ENCODE measurements at regions not wholly inside any gene's neighbourhood (a gene's known extent, or its start where the extent isn't known, plus 50 kb on each side); places are given as distances from the start of the nearest gene placed in this dataset.
"Not testable (repeated sequence)": the region's sequence is repeated elsewhere in the genome, so short reads cannot be mapped to it uniquely, and the experiment has no call there.

- H3K4me3 ChIP-seq (ENCODE audit: low read depth, low read length): no peak overlapping the region
- no peak for TF ChIP-seq CTCF (IDR thresholded peaks at IDR 0.05; ENCODE audit: low read depth, low read length, missing control alignments)
- no peak for DNase-seq (ENCODE audit: low read depth)
These were observed 287.2 kb downstream of the QKI start for GRCh38 chr6:163701762-163702161.

GRCh38 chr6:163698086-163698485 lies 283.6 kb downstream of the QKI start:
- H3K4me3 ChIP-seq (ENCODE audit: low read depth, low read length): no peak overlapping the region
- TF ChIP-seq CTCF (IDR thresholded peaks at IDR 0.05; ENCODE audit: low read depth, low read length, missing control alignments): no peak
- no peak for DNase-seq (ENCODE audit: low read depth)

GRCh38 chr6:163696311-163696710 lies 281.8 kb downstream of the QKI start:
- not testable (repeated sequence) for H3K4me3 ChIP-seq (ENCODE audit: low read depth, low read length); DNase-seq (ENCODE audit: low read depth)

GRCh38 chr6:163695414-163695864 lies 280.9 kb downstream of the QKI start:
- no peak for TF ChIP-seq CTCF (IDR thresholded peaks at IDR 0.05; ENCODE audit: low read depth, low read length, missing control alignments)
- no peak for DNase-seq (ENCODE audit: low read depth)
- H3K4me3 ChIP-seq (ENCODE audit: low read depth, low read length): no peak overlapping the region

- TF ChIP-seq CTCF (IDR thresholded peaks at IDR 0.05; ENCODE audit: low read depth, low read length, missing control alignments): no peak
- DNase-seq (ENCODE audit: low read depth): no peak
- no peak overlapping the region for H3K4me3 ChIP-seq (ENCODE audit: low read depth, low read length)
These were observed 280.5 kb downstream of the QKI start for GRCh38 chr6:163694988-163695398.

- DNase-seq (ENCODE audit: low read depth): no peak
- no peak for TF ChIP-seq CTCF (IDR thresholded peaks at IDR 0.05; ENCODE audit: low read depth, low read length, missing control alignments)
These were observed 279.6 kb downstream of the QKI start for GRCh38 chr6:163694072-163694471.

GRCh38 chr6:163691049-163691448 lies 276.5 kb downstream of the QKI start:
- DNase-seq (ENCODE audit: low read depth): no peak
- no peak overlapping the region for H3K4me3 ChIP-seq (ENCODE audit: low read depth, low read length)
- no peak for TF ChIP-seq CTCF (IDR thresholded peaks at IDR 0.05; ENCODE audit: low read depth, low read length, missing control alignments)

More at GRCh38 chr6:163694072-163694471, 279.6 kb downstream of the QKI start:
- no peak overlapping the region for H3K4me3 ChIP-seq (ENCODE audit: low read depth, low read length)

All from GM12864 (cell line).